GM11168 (cell line): ENCODE measurements at regions not wholly inside any gene's neighbourhood (a gene's known extent, or its start where the extent isn't known, plus 50 kb on each side); places are given as distances from the start of the nearest gene placed in this dataset.

Experiments used
- in situ Hi-C: fragments of 300-500 bp; cut with MboI; formaldehyde crosslinking; loops from one replicate; pipeline ENCODE4 v1.12.0; 2022; ENCODE audit warnings: low sequenced_read_pairs; ENCODE audit not compliant: unreplicated experiment

DNA sequence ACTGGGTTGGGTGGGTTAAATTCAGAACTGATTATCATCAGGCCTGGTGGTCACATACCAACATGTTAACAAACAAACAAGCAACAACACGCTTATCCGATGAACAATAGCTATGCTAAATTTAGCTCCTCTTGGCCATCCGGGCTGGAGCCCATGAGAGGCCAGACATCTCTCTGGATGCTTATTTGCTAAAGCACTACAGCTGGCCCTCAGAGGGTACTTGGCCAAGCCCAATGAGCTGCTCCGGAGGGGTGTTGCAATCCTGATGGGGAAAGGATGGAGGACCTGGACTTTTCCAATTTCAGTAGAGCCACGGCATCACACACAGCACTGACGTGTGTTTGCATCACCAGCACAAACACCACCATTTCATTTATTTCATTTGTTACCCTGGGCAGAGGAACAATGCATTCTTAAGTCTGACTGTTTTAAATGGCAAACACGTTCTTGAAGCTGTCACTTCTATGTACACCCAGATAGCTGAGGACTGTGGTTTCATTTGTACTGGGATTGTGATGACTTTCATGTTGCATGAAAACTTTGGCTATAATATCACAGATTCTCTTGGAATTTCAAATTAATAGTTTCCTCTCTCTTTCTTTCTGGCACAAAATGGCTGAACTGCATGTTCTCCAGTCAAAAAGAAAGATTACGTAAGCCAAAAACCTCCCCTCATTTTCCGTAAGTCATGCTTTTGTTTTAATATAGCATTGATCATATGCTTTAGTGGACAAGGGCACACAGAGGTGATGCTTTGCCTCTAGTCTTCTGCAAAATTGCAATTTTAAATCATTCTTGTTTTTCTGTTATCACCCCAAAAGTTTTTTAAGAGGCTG lies 359.8 kb upstream of the KAZN start:
- in situ Hi-C loops = no loop called here

DNA sequence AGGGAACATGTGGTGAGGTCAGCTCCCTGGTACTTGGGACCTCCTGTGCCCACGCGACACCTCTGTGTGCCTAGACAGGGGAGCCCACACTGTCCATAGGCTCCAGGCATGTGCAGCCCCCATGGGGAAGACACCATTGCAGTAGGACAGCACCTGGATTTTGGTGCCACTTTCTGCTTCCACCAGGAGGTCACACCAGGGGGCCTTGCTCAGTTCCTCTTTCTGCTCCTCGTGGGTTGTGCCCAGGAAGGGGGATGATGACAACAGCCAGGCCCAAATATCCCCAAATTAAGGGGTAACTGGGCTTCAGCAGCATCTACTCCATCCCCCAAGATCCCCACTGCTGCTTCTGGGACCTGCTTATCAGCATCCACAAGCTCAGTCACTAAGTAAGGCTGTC lies 358.2 kb upstream of the KAZN start:
- in situ Hi-C loops = no loop called here

DNA sequence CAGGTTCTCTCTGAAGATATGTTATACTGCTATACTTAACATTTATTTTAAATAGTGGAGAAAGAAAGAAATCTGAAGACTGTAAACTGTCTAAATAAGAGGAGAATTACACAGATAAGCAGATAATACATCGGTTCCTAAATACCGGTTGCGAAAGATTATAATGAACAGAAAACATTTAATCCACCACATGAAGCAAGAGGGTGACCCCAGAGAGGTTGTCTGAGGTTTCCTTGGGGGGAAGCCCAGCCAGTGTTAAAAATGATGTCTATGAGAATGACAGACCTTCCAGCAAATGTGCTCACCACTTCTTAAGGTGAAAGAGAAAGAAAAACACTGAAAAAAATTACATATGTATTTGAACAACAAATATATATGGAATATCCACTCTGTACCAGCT lies 356.4 kb upstream of the KAZN start:
- in situ Hi-C loops = no loop called here

DNA sequence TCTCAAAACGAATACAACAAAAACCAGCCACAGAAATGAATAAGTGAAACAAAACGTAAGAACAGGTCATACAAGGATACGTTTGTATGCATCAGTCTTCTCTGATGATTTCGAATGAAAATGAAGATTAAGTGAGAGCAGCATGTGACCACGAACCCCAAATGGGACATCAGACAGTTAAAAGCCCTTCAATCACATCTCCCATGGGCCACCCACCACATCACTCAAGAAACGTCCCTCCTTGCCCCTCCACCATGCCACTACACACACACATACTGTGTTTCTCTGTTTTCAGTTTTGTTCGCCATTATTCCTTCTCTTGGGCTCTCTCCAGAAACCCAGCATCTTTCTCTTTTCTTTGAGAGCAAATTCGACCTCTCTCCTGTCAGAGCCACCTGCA lies 355.6 kb upstream of the KAZN start:
- in situ Hi-C loops = no loop called here

DNA sequence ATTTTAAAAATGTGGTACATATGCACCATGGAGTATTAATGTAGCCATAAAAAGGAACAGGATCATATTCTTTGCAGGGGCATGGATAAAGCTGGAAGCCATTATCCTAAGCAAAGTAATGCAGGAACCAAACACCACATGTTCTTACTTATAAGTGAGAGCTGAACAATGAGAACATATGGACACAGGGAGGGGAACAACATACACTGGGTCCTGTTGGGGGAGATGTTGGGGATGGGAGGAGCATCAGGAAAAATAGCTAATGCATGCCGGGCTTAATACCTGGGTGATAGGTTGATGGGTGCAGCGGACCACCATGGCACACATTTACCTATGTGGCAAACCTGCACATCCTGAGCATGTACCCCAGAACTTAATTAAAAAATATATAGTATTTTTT lies 352.5 kb upstream of the KAZN start:
- in situ Hi-C loops = no loop called here

DNA sequence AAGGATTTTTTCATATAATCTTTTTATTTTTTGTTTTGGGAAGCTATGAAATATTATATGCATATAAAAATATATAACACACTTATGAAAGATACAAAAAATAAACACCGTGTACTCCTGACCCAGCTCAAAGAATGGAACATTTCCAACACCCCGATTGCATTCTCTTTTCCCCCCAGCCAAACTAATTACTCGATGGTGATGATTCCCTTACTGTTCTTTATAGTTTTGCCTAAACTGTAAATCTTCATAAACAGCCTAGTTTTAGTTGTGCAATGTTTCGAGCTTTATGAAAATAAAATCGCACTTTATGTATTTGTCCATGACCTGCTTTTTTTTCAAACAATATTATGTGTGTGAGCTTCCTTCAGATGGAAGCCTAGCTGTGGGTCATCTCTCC lies 352.0 kb upstream of the KAZN start:
- in situ Hi-C loops = no loop called here

DNA sequence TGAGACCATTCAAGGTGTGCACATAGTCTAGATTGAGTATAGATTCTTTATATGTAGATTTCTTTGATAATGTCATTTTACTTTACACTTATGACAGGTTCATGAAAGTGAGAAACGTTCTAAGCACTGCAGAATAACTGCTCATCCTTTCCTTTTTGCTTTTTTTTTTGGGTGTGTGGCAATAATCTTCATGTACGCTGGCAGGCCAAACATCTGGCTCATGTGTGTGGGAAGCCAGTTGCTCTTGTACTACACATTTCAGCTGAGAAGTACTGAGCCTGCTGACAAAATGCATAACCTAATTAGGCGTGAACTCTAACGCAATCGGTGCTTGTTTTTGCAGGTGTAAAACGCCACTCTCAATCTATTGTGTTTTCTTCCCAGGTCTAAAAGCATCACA lies 350.8 kb upstream of the KAZN start:
- in situ Hi-C loops = no loop called here

DNA sequence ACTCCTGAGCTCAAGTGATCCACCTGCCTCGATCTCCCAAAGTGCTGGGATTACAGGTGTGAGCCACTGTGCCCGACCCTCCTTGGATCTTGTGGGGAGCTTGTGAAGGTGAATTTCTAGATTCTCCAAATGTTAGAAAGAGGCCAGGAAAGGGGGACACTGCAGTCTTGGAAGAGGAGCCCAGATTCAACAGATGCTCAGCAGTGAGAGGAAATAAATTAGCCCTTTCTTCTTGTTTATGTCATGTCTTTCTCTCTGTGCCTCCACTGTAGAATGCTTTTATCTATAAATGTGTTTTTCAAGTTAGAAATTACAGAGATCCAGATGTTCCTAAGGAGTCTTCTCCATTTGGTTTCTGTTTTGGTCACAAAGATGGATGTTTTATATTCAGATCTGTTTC lies 346.6 kb upstream of the KAZN start:
- in situ Hi-C loops = no loop called here

DNA sequence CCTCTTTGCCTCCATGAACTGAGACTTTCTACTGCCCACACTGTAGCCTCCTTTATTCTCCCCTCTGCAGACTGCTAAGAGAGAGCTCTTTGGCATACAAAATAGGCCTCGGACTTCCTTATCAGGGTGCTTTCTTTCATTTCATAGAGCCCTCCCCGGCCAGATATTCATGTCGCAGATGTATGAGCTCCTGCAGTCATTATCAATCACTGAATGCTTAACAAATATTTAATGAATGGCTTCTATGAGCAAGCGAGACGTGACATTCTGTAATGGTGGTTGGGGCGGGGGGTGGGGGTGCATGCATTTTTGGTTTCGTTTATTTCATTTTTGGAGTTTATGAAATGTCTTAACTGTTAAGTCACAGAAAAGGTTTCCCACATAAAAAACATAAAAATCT lies 344.8 kb upstream of the KAZN start:
- in situ Hi-C loops = no loop called here

DNA sequence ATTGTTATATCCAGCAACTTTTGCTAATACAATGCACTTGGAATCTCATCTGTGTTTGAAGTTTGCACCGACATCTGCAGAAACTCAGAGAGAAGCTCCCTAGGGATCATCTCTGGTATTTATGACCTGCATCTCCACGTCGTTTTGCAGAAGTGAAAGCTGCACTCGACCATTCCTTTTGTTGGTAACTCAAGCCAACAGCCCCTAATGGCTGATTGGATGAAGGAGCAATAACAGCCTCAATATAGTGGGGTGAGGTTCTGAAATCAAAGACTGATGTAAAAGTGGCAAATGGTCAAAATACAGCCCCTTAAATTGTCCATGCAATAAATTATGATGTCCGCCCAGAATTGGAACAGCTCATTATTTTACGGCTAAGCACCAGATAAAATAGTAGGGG lies 344.2 kb upstream of the KAZN start:
- in situ Hi-C loops = no loop called here

DNA sequence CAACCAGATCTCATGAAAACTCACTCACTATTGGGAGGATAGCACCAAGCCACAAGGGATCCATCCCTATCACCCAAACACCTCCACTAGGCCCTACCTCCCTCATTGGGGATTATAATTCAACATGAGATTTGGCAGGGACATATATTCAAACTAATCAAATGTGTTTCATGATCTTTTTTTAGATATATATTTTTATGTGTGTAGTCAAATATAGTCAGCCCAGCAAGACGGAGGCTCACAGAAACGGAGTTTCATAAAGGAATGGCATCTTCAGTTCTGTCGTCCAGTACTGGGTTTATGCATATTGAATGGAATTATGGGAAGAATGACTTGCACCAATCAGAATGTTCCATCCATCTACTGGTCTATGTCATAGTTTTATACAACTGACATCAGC lies 343.3 kb upstream of the KAZN start:
- in situ Hi-C loops = no loop called here

DNA sequence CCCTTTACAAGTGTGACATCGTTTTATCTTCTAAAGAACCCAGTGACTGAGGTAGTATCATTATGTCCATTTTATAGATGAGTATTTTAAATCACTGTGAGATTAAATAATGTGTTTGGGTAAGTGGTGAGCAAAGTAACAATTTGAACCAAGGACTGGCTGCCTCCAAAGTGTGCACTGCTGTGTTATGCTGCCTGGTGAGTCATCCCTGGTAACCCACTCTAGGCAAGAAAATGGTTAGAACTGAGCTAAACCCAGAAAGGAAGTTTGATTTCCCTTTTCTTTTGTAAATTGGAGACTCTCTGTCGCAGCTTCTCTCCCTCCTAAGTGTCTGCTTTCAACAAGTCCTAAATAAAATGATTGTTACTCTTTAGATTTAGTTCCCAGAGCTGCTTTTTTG lies 342.8 kb upstream of the KAZN start:
- in situ Hi-C loops = no loop called here

DNA sequence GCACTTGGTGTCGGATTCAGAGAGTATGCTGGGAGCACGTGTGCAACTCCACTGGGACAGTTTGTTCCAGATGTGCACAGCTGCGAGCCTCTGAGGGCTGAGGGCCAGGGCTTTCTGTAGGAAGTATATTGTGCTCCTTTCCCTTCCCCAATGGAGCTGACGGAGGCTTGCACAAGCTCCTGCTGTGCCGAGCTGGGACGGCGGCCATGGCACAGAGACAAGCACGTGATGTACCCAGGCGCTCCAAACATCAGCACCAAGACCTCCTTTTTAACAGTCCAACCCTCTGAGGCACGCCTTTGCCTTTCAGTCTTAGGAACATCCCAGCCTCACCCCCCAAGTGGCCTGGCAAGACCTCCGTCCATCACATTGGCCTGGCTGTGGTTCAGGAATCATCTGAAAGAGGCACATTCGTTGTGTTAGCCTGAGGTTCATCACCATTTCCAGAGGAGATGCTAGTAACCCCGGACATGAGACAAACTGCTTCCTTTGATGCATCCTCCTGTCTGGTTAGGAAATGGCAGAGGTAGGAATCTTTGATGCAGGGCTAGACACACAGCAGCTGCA lies 339.2 kb upstream of the KAZN start:
- in situ Hi-C loops = no loop called here

DNA sequence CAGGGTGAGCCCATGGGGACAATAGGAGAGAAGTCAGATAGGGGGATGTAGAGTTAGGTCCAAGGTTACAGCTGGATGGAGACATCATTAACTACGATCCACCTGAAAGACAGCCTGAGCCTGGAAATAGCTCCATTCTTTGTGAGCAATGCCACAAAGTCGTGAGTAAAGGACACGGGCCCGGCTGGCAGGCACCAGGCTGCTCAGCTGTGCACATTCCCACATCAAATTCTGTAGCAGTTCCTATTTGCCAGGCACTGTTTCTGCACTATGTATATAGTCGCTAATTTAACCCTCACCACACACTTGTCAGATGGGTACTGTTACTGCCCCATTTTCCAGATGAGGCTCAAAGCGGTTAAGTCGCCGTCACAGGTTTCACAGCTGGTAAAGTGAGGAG lies 338.0 kb upstream of the KAZN start:
- in situ Hi-C loops = no loop called here

DNA sequence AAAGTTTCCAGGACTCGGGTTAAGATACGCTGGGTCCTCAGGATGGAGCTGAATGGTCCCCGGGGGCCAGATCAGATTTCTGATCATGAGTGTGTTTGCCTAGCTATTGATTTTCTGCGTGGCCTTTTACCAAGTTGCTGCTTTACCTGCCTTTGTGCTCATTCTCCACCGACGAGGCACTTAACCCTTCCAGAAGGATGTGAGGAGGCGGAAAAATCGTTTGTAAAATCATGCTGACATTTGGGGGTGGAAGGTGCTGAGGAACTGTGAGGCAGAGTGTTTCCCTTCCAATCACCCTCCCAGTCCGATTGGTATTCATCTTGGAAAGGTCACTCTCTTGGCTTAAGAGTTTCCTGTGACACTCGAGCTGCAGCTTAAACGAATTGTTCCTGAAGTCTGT lies 337.1 kb upstream of the KAZN start:
- in situ Hi-C loops = no loop called here

DNA sequence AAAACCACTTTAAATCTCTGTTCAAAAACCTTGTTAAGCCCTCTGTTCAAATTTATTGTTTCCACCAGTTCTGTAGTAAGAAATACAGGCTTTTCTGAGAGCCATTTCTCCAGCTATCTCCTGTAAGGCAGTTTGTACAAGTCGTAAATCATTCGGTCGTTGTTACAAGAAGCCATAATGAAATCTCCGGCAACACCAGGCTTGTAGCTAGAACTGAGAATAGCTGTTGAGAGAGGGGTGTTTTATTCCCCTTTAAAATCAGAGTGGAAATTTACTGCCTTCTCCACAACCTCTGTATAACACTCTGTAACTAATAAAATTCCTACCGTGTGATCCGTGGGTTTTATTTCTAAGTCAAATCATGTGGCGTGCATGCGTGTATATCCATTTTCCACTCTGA lies 335.8 kb upstream of the KAZN start:
- in situ Hi-C loops = no loop called here

DNA sequence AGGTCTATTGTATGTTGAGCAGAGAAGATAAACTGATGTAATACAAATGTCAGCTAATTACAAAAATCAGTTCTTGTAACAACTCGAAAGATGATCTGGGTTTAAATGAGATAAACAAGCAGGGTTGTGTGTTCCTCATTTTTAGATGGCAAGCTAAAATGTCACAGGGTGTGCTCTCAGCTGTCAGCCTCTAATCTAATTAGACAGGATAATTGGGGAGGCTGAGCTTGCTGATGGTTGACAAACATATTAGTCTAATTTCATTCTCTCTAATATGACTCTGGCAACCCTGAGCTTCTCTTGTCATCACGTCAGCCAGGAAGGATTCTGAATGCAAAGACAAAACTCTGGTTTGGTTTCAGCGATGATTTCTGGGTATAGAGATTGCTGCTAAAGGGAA lies 335.3 kb upstream of the KAZN start:
- in situ Hi-C loops = no loop called here

DNA sequence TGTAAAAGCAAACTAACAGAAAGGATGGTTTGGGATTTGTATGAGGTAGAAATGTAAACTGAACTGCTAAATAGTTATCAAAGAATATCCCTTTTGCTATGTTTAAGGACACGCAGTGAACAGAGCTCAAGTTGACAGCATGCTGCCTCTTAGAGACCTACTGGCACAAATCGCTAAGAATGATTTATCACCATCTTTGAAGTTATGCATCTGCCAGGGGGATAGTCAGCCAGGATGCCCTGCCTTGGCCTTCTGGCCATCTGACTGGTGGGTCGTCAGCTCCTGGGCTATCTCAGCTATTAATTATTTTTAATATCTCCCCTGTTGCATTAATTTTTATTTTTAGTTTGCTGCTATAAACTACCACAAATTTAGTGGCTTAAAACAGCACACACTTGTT lies 334.8 kb upstream of the KAZN start:
- in situ Hi-C loops = no loop called here

DNA sequence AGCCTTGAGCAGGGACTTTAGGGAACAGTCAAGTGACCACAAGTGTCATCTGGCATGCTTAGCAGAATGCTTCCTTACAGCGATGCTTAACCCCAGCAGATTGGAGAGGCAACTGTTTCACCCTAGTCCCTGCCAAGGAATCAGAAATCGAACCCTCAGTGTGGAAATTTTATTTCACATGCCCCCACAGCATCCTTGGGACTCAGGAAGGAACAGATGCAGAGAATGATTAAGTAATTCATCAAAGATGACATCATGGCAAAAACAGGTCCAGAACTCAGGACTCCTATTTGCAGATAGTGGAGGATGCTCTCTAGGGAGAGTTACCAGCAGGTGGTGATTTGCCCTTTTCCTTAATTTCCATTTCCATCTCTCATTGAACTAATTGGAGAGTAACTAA lies 333.0 kb upstream of the KAZN start:
- in situ Hi-C loops = no loop called here

DNA sequence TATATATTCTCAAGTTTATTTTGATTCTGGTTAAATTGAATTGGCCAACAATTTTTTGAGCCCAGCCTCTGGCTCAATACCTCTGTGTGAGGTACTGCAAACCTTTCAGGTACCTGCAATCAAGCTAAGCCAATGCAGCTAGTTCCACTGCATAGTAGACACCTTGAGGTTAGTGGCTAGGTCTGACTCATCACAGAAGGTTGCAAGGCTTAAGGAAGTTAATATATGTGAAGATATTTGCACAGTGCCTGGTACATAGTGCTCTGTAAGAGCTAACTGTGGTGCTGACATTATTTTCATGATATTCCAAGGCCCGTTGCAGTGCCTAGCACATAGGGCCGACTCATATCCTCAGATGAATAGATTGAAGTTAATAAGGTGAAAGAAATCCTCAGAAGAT lies 330.5 kb upstream of the KAZN start:
- in situ Hi-C loops = no loop called here

DNA sequence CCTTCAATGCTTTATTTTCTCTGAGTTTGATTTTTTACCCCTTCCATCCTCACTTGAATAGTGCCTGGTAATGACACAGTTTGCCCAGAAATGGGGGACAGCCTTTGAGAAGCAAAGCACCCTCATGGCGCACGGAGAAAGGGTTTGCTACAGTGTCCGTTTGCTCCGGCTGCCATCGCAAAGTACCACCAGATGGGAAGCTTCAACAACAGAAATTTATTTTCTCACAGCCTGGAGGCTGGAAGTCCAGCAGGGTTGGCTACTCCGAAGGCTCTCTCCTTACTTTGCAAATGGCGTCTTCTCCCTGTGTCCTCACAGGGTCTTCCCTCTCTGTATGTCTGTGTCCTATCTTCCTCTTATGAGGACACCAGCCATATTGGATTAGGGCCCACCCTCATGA lies 327.7 kb upstream of the KAZN start:
- in situ Hi-C loops = no loop called here

DNA sequence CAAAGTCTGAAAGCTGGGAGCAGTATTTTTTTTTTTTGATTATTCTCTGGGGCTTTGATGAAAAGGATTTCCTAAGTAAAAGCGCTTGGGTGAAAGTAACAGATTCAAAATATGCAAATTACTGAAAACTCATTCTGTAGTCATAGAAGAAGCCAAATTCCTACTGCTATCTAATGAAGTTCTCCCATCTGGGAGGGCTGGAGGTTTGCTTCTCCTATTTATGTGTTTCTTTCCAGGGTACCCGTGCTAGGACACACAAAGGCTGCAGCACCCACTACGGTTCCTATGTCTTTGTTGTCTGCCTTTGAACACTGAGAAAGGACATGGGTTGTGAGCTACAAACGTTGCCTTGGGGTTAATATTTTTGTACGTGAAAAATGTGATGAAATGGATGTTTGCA lies 324.7 kb upstream of the KAZN start:
- in situ Hi-C loops = no loop called here
